ENCODE measurements at regions not wholly inside any gene's neighbourhood (a gene's known extent, or its start where the extent isn't known, plus 50 kb on each side); places are given as distances from the start of the nearest gene placed in this dataset.
"Not testable (repeated sequence)": the region's sequence is repeated elsewhere in the genome, so short reads cannot be mapped to it uniquely, and the experiment has no call there.

GRCh38 chr5:71822065-71822464, 103.0 kb downstream of the CARTPT start:
- FAIRE-seq = not testable (repeated sequence)

GRCh38 chr5:71825992-71826391, 106.9 kb downstream of the CARTPT start:
- FAIRE-seq = no peak

- FAIRE-seq = no peak
Measured at GRCh38 chr5:71828291-71829040, 109.4 kb downstream of the CARTPT start.

- FAIRE-seq = no peak
Measured at GRCh38 chr5:71829206-71829605, 110.1 kb downstream of the CARTPT start.

- FAIRE-seq = no peak
Measured at GRCh38 chr5:71830681-71831539, 111.8 kb downstream of the CARTPT start.

GRCh38 chr5:71832812-71833715, 114.0 kb downstream of the CARTPT start:
- FAIRE-seq = no peak

GRCh38 chr5:71834601-71835000, 115.5 kb downstream of the CARTPT start:
- FAIRE-seq = no peak

- no peak for FAIRE-seq
Measured at GRCh38 chr5:71836084-71836483, 117.0 kb downstream of the CARTPT start.

- FAIRE-seq = no peak
Measured at GRCh38 chr5:71836559-71837112, 117.6 kb downstream of the CARTPT start.

GRCh38 chr5:71838286-71838685, 119.2 kb downstream of the CARTPT start:
- FAIRE-seq = no peak

- FAIRE-seq = no peak
Measured at GRCh38 chr5:71839096-71839884, 120.2 kb downstream of the CARTPT start.

- no peak for FAIRE-seq
Measured at GRCh38 chr5:71841107-71841506, 122.0 kb downstream of the CARTPT start.

GRCh38 chr5:71843111-71843510, 124.0 kb downstream of the CARTPT start:
- FAIRE-seq = no peak

- no peak for FAIRE-seq
Measured at GRCh38 chr5:71844862-71845261, 125.8 kb downstream of the CARTPT start.

GRCh38 chr5:71859515-71859914, 140.4 kb downstream of the CARTPT start:
- no peak for FAIRE-seq

GRCh38 chr5:71860048-71860447, 141.0 kb downstream of the CARTPT start:
- FAIRE-seq = no peak

- FAIRE-seq = no peak
Measured at GRCh38 chr5:71861682-71862081, 142.6 kb downstream of the CARTPT start.

GRCh38 chr5:71862087-71862486, 143.0 kb downstream of the CARTPT start:
- no peak for FAIRE-seq

GRCh38 chr5:71862507-71863060, 143.5 kb downstream of the CARTPT start:
- FAIRE-seq = no peak

- no peak for FAIRE-seq
Measured at GRCh38 chr5:71864730-71865601, 145.9 kb downstream of the CARTPT start.

Data from G401.6 (cell line).